ENCODE measurements at regions not wholly inside any gene's neighbourhood (a gene's known extent, or its start where the extent isn't known, plus 50 kb on each side); places are given as distances from the start of the nearest gene placed in this dataset.

DNA sequence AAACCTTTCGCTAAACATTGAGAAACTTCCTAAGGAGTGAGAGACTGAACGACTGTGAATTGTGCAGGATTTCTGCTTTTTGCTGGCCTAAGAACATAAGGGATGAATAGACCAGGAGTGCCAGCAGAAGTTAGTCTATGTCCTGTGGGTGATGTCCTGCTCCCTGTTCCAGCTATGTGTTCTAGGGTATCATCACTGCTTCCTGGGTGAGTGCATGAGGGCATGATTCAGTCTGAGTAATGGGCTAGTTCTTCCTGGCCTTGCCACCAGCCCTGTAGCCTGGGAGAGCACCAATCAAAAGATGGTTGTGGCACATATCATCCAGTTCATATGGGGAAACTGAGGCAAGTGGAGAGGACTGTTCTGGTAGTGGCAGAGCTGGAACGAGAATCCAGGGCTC is 153.9 kb upstream of the TPM1 start:
- dilution Hi-C loops (cut with MboI; ENCODE audit: extremely low pct_ligation_motif_present, low sequenced_read_pairs) = no loop called here
- Histone ChIP-seq H3K4me3 (ENCODE audit: control insufficient read depth in 2 of 3, extremely low read depth in 1 of 3, insufficient read depth in 2 of 3, low read depth in 1 of 3, low read length in 3 of 3) (no peak overlapping the region), H3K4me1 (ENCODE audit: control insufficient read depth, extremely low read depth, insufficient read depth, low read length) (peaks cover 6% of the 10 kb centered on the region), H3K27ac (ENCODE audit: control insufficient read depth, insufficient read depth, low read length) (no peak overlapping the region), H3K9ac (ENCODE audit: control insufficient read depth, extremely low read depth, insufficient read depth, low read length) (no peak overlapping the region), H3K79me2 (ENCODE audit: control insufficient read depth, insufficient read depth, low read length) (no peaks in the 10 kb centered on the region), H4K20me1 (ENCODE audit: control insufficient read depth, extremely low read depth, insufficient read depth, low read length) (no peaks in the 10 kb centered on the region), H3K4me2 (ENCODE audit: control insufficient read depth, extremely low read depth, insufficient read depth, low read depth, low read length) (no peak overlapping the region), H2AFZ (ENCODE audit: control insufficient read depth, low read length) (no peak overlapping the region), H3K9me1 (ENCODE audit: control insufficient read depth, extremely low read depth, insufficient read depth, low read length) (no peaks in the 10 kb centered on the region), H3K9me3 (ENCODE audit: control insufficient read depth, low read depth, low read length) (no peaks in the 10 kb centered on the region), H3K27me3 (ENCODE audit: control insufficient read depth, extremely low read depth, insufficient read depth, low read length) (no peaks in the 10 kb centered on the region), H3K36me3 (ENCODE audit: control insufficient read depth in 2 of 2, extremely low read depth in 1 of 2, insufficient read depth in 2 of 2, low read length in 2 of 2) (no peaks in the 10 kb centered on the region)
- no peak for TF ChIP-seq EZH2 (IDR thresholded peaks at IDR 0.05; ENCODE audit: low read length)
- TF ChIP-seq, protein P1, sequence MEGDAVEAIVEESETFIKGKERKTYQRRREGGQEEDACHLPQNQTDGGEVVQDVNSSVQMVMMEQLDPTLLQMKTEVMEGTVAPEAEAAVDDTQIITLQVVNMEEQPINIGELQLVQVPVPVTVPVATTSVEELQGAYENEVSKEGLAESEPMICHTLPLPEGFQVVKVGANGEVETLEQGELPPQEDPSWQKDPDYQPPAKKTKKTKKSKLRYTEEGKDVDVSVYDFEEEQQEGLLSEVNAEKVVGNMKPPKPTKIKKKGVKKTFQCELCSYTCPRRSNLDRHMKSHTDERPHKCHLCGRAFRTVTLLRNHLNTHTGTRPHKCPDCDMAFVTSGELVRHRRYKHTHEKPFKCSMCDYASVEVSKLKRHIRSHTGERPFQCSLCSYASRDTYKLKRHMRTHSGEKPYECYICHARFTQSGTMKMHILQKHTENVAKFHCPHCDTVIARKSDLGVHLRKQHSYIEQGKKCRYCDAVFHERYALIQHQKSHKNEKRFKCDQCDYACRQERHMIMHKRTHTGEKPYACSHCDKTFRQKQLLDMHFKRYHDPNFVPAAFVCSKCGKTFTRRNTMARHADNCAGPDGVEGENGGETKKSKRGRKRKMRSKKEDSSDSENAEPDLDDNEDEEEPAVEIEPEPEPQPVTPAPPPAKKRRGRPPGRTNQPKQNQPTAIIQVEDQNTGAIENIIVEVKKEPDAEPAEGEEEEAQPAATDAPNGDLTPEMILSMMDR (optimal IDR thresholded peaks at IDR 0.05 in 1 of 3, IDR thresholded peaks at IDR 0.05 in 1 of 3, conservative IDR thresholded peaks at IDR 0.05 in 1 of 3; ENCODE audit: extremely low read depth in 1 of 3, insufficient read depth in 2 of 3, low read length in 3 of 3) = no peak
- peak; percentile 19 for DNase-seq (ENCODE audit: low read depth, low spot score)
- peak; percentile 26 for FAIRE-seq

DNA sequence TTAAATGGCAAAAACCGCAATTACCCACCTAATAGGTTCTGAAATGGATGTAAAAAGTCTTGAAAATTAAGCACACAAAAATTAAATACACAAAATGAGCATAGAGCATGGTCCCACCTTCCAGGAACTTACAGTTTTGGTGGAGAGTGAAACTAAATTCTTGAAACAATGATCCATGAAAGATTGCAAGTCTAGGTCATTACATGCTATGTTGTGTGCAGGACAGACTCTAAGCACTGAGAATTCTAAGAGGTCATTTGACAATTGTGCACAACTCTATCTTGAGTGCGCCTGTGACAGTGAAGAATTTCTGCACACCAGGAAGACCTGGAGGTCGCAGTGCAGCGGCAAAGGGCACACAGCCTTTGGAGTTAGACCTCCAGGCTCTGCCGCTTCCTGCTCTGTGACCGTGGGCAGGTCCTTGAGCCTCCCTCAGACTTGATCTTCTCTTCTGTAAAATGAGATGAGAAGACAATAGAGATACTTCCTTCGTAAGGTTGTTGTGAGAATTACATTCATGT is 153.3 kb upstream of the TPM1 start:
- dilution Hi-C loops (cut with MboI; ENCODE audit: extremely low pct_ligation_motif_present, low sequenced_read_pairs) = no loop called here

More for the DNA sequence above, 153.3 kb upstream of the TPM1 start:
- H4K20me1 ChIP-seq (ENCODE audit: control insufficient read depth, extremely low read depth, insufficient read depth, low read length) = no peaks in the 10 kb centered on the region
- H3K4me3 ChIP-seq (ENCODE audit: control insufficient read depth in 2 of 3, extremely low read depth in 1 of 3, insufficient read depth in 2 of 3, low read depth in 1 of 3, low read length in 3 of 3) = no peak overlapping the region
- H2AFZ ChIP-seq (ENCODE audit: control insufficient read depth, low read length) = no peak overlapping the region
- TF ChIP-seq, protein P1 (optimal IDR thresholded peaks at IDR 0.05 in 1 of 3, IDR thresholded peaks at IDR 0.05 in 1 of 3, conservative IDR thresholded peaks at IDR 0.05 in 1 of 3; ENCODE audit: extremely low read depth in 1 of 3, insufficient read depth in 2 of 3, low read length in 3 of 3) = no peak
- no peak for TF ChIP-seq EZH2 (IDR thresholded peaks at IDR 0.05; ENCODE audit: low read length)
- H3K79me2 ChIP-seq (ENCODE audit: control insufficient read depth, insufficient read depth, low read length) = no peaks in the 10 kb centered on the region
- H3K9ac ChIP-seq (ENCODE audit: control insufficient read depth, extremely low read depth, insufficient read depth, low read length) = no peak overlapping the region
- no peaks in the 10 kb centered on the region for H3K36me3 ChIP-seq (ENCODE audit: control insufficient read depth in 2 of 2, extremely low read depth in 1 of 2, insufficient read depth in 2 of 2, low read length in 2 of 2)
- no peaks in the 10 kb centered on the region for H3K27me3 ChIP-seq (ENCODE audit: control insufficient read depth, extremely low read depth, insufficient read depth, low read length)
- no peaks in the 10 kb centered on the region for H3K9me1 ChIP-seq (ENCODE audit: control insufficient read depth, extremely low read depth, insufficient read depth, low read length)
- DNase-seq (ENCODE audit: low read depth, low spot score) (no peak), FAIRE-seq (no peak)
- peaks cover 6% of the 10 kb centered on the region for H3K4me1 ChIP-seq (ENCODE audit: control insufficient read depth, extremely low read depth, insufficient read depth, low read length)
- H3K27ac ChIP-seq (ENCODE audit: control insufficient read depth, insufficient read depth, low read length) = no peak overlapping the region
- no peaks in the 10 kb centered on the region for H3K9me3 ChIP-seq (ENCODE audit: control insufficient read depth, low read depth, low read length)
- H3K4me2 ChIP-seq (ENCODE audit: control insufficient read depth, extremely low read depth, insufficient read depth, low read depth, low read length) = no peak overlapping the region

Data from keratinocyte (primary cell).